ENCODE measurements at regions not wholly inside any gene's neighbourhood (a gene's known extent, or its start where the extent isn't known, plus 50 kb on each side); places are given as distances from the start of the nearest gene placed in this dataset.

GRCh38 chr1:31501505-31501904 lies 74.8 kb upstream of the TINAGL1 start:
- no peaks in the 10 kb centered on the region for H3K36me3 ChIP-seq (ENCODE audit: control insufficient read depth, insufficient read depth, low read length)
- H2BK20ac ChIP-seq (ENCODE audit: low read depth, low read length): no peak overlapping the region
- H2AK9ac ChIP-seq (replicated peaks; ENCODE audit: low read depth, low read length, poor library complexity): no peak overlapping the region
- ATAC-seq (ENCODE audit: low read depth) (no peak), DNase-seq (no peak)
- intact Hi-C loops (cut with micrococcal nuclease): no loop called here
- no peak overlapping the region for H2BK5ac ChIP-seq (ENCODE audit: low read depth, low read length, poor library complexity, severe bottlenecking)
- H2AFZ ChIP-seq (replicated peaks; ENCODE audit: low read length, poor library complexity): no peak overlapping the region
- H3K9me3 ChIP-seq (ENCODE audit: control insufficient read depth, insufficient read depth, low read length): no peaks in the 10 kb centered on the region
- TF ChIP-seq CEBPB (IDR thresholded peaks at IDR 0.05; ENCODE audit: low read depth, low read length) (no peak), BHLHE40 (IDR thresholded peaks at IDR 0.05; ENCODE audit: low read depth, low read length) (no peak), POLR2A (IDR thresholded peaks at IDR 0.05; ENCODE audit: low read depth, low read length) (no peak), CTCF (conservative IDR thresholded peaks at IDR 0.05; ENCODE audit: low read depth, low read length) (no peak), MXI1 (IDR thresholded peaks at IDR 0.05; ENCODE audit: borderline replicate concordance, low read depth, low read length) (no peak), SMC3 (IDR thresholded peaks at IDR 0.05; ENCODE audit: low read depth, low read length) (no peak), FOS (IDR thresholded peaks at IDR 0.05; ENCODE audit: low read depth, low read length) (no peak), CHD1 (IDR thresholded peaks at IDR 0.05; ENCODE audit: low read depth, low read length) (no peak)
- no peaks in the 10 kb centered on the region for H3K79me1 ChIP-seq (ENCODE audit: low read depth in 1 of 2, low read length in 2 of 2)
- H4K20me1 ChIP-seq (ENCODE audit: insufficient read depth, low read length): no peaks in the 10 kb centered on the region; the same call in 1 of the 2 replicates
- H3K4me3 ChIP-seq (ENCODE audit: insufficient read depth, low read depth, low read length): no peak overlapping the region
- no peak overlapping the region for H2AK5ac ChIP-seq (ENCODE audit: low read depth, low read length)
- H3K27ac ChIP-seq (ENCODE audit: insufficient read depth, low read length): no peak overlapping the region
- H3K18ac ChIP-seq (ENCODE audit: low read depth, low read length): no peak overlapping the region
- H3K9ac ChIP-seq (ENCODE audit: low read depth, low read length): no peak overlapping the region
- H3K4me1 ChIP-seq (ENCODE audit: control insufficient read depth, insufficient read depth, low read length): peaks cover 9% of the 10 kb centered on the region
- H3K27me3 ChIP-seq (ENCODE audit: control insufficient read depth, insufficient read depth, low read length): peaks cover 49% of the 10 kb centered on the region
- 71% methylated on average over 3 of the region's 5 CpGs; no CpG with 5 or more reads in 1 of the 2 experiments for WGBS, 2 experiments (ENCODE audit: extremely low coverage in 2 of 2, insufficient read length in 1 of 2)
- ChIA-PET CTCF (interaction anchor here (1.1 kb wide), 1 partner anchor 9 kb away, joined by 4 read pairs; no protein-coding TSS in a partner anchor), POLR2A (ENCODE audit: unreplicated experiment) (no interaction called here)
- in situ Hi-C loops (cut with MboI; ENCODE audit: low sequenced_read_pairs): no loop called here
- no peak overlapping the region for H2BK15ac ChIP-seq (ENCODE audit: low read depth, low read length)
- H3K4me2 ChIP-seq (ENCODE audit: low read depth, low read length): no peak overlapping the region
- no peak overlapping the region for H3K23ac ChIP-seq (ENCODE audit: low read depth, low read length)
- no peak overlapping the region for H4K8ac ChIP-seq (ENCODE audit: low read depth in 2 of 2, low read length in 2 of 2)
- no peak overlapping the region for H4K5ac ChIP-seq (ENCODE audit: low read depth, low read length)
- dilution Hi-C loops (cut with HindIII; ENCODE audit: low sequenced_read_pairs, unreplicated experiment): no loop called here
- no TSS peak for BruUV-seq (replicated peaks)
- no peak overlapping the region for H4K91ac ChIP-seq (ENCODE audit: insufficient read depth, low read depth, low read length)
- peaks cover 7% of the 10 kb centered on the region for H3K9me1 ChIP-seq (ENCODE audit: insufficient read depth, low read length)
- H3K4ac ChIP-seq (ENCODE audit: low read depth, low read length): no peak overlapping the region
- no peak overlapping the region for H2BK120ac ChIP-seq (ENCODE audit: low read depth, low read length)
- no peak overlapping the region for H3K14ac ChIP-seq (replicated peaks; ENCODE audit: low read depth, low read length)
- no peak overlapping the region for H3K56ac ChIP-seq (ENCODE audit: extremely low read depth, insufficient read depth, low read length)
